Effector memory CD4-positive, alpha-beta T cell (primary cell): ENCODE measurements at regions not wholly inside any gene's neighbourhood (a gene's known extent, or its start where the extent isn't known, plus 50 kb on each side); places are given as distances from the start of the nearest gene placed in this dataset.

Source experiments
- DNase-seq, 3 donors: peaks; one replicate each; pipeline ENCODE4 v3.0.0-alpha.2; 2020
- H3K27ac ChIP-seq: 2 replicates; pipeline ENCODE4 v1.7.0; 2013; ENCODE audit warnings: mild to moderate bottlenecking, low read length, moderate library complexity; ENCODE audit not compliant: insufficient read depth, poor library complexity, severe bottlenecking
- H3K27me3 ChIP-seq: replicated peaks from 2 replicates; pipeline ENCODE4 v1.7.0; 2013; ENCODE audit warnings: mild to moderate bottlenecking, low read length; ENCODE audit not compliant: insufficient read depth, control insufficient read depth, poor library complexity, severe bottlenecking
- H3K36me3 ChIP-seq: 2 replicates; pipeline ENCODE4 v1.7.0; 2013; ENCODE audit warnings: mild to moderate bottlenecking, low read length, moderate library complexity; ENCODE audit not compliant: control insufficient read depth, insufficient read depth
- H3K4me1 ChIP-seq: 2 replicates; pipeline ENCODE4 v1.7.0; 2013; ENCODE audit warnings: low read length, mild to moderate bottlenecking; ENCODE audit not compliant: control insufficient read depth, insufficient read depth, poor library complexity, severe bottlenecking
- H3K4me3 ChIP-seq: 2 replicates; pipeline ENCODE4 v1.7.0; 2013; ENCODE audit warnings: low read length, low read depth, mild to moderate bottlenecking; ENCODE audit not compliant: insufficient read depth, poor library complexity, severe bottlenecking
- H3K9me3 ChIP-seq: 2 replicates; pipeline ENCODE4 v1.7.0; 2013; ENCODE audit warnings: mild to moderate bottlenecking, low read length, moderate library complexity; ENCODE audit not compliant: control insufficient read depth

DNA sequence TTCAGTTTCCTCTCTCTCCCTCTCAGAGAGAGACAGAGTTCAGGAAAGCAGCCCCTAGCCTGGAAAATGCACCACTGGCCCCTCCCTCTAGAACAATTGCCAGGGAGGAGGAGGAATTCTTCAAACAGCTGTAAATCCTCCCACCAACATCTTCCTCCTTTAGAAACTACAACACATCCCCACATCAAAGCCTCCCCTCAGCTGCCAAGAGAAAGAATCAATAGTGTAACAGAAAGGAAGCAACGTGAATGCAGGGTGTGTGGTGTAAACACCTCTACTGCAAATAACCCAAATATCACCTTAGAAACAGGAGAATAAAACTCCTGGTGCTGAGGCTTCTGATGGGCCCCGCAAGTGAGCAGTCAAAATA, 249.9 kb upstream of the GATB start:
- Histone ChIP-seq H3K27ac (peak overlapping the region; percentile 22), H3K27me3 (no peaks in the 10 kb centered on the region), H3K4me3 (no peak overlapping the region), H3K36me3 (no peaks in the 10 kb centered on the region), H3K4me1 (peaks cover 28% of the 10 kb centered on the region), H3K9me3 (no peaks in the 10 kb centered on the region)
- DNase-seq = peak in 1 of 3 donors; percentile 3

DNA sequence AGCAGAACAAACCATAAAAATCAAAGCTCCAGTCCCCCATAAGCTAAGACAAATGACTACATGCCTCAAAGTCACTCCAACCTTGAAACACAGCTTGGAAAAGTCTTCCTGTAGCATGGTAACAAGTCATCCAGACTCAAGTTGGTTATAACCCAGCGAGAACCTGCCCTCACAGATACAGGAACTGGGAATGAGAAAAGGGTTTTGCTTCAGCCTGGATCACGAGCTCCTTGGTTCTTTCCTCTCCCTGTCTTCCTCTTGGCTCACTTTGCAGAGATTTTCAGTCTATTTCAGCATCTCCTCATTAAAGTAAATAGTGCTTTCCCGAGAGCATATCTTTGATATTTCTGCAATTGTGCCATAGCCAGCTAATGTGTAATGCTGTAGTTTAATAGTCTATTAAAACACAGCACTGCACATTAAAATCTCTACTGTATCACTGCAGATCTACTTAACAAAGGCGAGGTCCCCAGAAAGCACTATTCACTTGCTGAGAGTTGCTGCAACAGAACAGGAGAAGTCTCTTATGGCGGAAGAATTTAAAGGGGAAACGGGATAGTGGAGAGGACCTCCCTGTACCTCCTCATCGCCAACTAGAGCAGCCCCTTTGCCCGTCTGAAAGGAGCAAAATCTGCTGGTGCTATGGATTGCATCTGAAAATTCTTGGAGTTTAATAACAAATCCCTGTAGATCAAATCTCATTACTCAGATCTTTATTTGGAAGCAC, 249.3 kb upstream of the GATB start:
- H3K27ac ChIP-seq = peak overlapping the region; percentile 22
- H3K27me3 ChIP-seq = no peaks in the 10 kb centered on the region
- DNase-seq = no peak
- no peaks in the 10 kb centered on the region for H3K9me3 ChIP-seq
- H3K36me3 ChIP-seq = no peaks in the 10 kb centered on the region
- H3K4me1 ChIP-seq = peaks cover 28% of the 10 kb centered on the region
- no peak overlapping the region for H3K4me3 ChIP-seq

DNA sequence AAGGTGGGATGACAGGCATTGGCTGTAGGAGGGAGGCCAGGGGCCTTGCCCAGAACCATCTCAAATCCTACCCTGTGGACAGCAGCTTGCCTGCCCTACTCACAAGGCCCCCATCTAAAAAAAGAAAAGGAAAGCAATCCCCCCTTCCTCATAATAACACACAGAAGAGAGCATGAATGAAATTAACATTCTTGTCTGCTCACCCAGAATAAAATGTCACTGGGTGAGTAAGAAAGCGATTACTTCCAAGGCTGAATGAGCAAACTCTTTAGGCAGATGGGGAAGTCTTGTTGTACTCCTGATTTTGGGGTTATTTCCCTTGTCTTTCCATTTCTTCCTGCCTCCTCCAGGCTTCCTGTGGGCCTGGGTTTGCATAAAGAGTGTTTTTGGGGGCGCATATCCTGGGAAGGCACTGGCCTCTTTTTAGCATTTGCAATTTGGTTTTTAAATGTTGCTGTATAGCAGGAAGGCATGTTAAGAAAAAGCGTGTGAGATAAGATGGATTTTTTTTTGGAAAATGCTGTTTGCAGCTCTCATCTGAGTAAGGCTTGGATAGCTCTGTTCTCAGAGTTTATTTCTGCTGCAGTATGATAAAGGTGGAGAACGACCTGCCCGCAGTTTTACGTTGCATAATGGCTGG, 248.3 kb upstream of the GATB start:
- no peak for DNase-seq

DNA sequence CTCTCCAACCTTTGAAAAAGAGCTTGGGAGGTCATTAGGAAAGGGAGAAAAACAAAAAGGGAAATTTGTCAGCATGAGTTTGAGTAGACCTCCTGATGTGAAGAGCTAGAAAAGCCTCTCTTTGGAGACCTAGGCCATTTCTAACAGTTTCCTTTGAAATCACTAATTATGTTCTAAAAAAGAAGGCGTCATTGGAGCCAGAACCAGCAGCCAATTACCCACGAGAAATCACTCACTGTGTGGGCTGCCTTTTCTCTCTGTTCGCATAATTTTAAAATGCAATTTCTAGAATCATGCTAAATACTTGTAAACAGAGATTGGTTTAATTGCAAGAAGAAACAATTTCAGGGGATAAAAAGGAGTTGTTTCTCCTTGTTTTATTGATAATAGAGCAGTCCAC, 246.3 kb upstream of the GATB start:
- peaks cover 19% of the 10 kb centered on the region for H3K4me1 ChIP-seq
- no peaks in the 10 kb centered on the region for H3K9me3 ChIP-seq
- no peaks in the 10 kb centered on the region for H3K27me3 ChIP-seq
- no peak overlapping the region for H3K27ac ChIP-seq
- no peaks in the 10 kb centered on the region for H3K36me3 ChIP-seq
- H3K4me3 ChIP-seq = no peak overlapping the region
- DNase-seq = no peak

More for the DNA sequence above, 248.3 kb upstream of the GATB start:
- Histone ChIP-seq H3K27me3 (no peaks in the 10 kb centered on the region), H3K36me3 (no peaks in the 10 kb centered on the region), H3K9me3 (no peaks in the 10 kb centered on the region), H3K4me3 (no peak overlapping the region), H3K4me1 (peaks cover 23% of the 10 kb centered on the region), H3K27ac (no peak overlapping the region)

DNA sequence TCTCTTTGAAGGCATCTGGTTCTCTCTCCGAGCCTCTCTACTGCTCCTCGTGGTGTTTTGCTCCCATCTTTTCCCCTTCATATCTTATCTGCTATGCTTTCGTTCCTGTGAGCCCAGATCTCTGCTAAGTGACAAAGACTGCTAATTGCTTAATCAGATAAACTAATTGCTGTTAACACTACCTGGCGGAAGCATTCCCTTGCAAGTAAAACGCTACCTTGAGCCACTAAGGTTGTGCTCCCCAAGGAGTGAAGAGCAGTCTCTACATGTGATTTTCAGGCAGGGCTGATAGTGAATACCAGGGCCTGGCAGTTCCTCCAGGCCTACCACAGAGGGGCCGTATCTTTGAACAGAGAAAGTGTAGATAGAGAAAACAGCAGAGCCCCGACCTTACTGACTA, 244.0 kb upstream of the GATB start:
- Histone ChIP-seq H3K27ac (no peak overlapping the region), H3K27me3 (no peaks in the 10 kb centered on the region), H3K9me3 (no peaks in the 10 kb centered on the region), H3K4me3 (no peak overlapping the region), H3K36me3 (no peaks in the 10 kb centered on the region), H3K4me1 (no peaks in the 10 kb centered on the region)
- DNase-seq = no peak

DNA sequence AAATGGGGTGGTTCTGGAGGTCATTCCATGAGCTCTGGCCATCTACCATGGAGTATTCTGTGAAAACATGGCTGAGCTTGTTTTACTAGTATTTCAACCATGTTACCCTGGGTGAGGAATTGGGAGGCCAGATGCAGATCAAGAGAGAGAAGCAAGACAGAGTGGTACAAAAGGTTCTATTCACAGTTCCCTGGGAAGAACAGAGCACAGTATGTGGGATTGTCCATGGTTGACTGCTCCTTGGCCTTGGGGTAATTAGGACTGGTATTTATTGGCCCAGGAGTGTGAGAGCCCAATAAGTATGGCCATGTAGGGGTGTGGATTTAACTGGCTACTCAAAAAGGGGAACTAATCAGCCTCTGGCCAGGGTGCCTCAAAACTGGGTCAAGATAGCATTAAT, 239.7 kb upstream of the GATB start:
- H3K27ac ChIP-seq = no peak overlapping the region
- DNase-seq = no peak
- H3K4me1 ChIP-seq = no peaks in the 10 kb centered on the region
- H3K4me3 ChIP-seq = no peak overlapping the region
- no peaks in the 10 kb centered on the region for H3K9me3 ChIP-seq
- no peaks in the 10 kb centered on the region for H3K27me3 ChIP-seq
- no peaks in the 10 kb centered on the region for H3K36me3 ChIP-seq

DNA sequence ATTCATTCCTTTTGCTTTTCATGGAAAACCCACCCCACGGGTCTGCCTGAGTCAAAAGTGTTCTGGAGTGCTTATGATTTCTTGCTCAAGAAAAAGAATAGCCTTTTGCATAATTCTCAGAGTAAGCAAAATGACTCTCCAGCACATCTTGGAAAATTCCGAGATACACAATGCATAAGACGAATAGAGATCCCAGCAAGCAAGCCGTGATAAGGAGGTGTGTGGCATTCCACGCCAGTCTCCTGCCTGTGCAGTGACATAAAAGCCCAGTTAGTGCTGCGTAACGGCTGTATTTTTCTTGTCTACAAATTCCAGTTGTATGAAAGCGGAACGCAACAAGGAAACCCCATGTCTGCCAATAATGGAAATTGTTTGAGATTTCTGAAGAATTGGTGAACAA, 237.9 kb upstream of the GATB start:
- Histone ChIP-seq H3K9me3 (no peaks in the 10 kb centered on the region), H3K4me3 (no peak overlapping the region), H3K27me3 (no peaks in the 10 kb centered on the region), H3K36me3 (no peaks in the 10 kb centered on the region), H3K4me1 (peaks cover 5% of the 10 kb centered on the region), H3K27ac (no peak overlapping the region)
- DNase-seq = no peak

DNA sequence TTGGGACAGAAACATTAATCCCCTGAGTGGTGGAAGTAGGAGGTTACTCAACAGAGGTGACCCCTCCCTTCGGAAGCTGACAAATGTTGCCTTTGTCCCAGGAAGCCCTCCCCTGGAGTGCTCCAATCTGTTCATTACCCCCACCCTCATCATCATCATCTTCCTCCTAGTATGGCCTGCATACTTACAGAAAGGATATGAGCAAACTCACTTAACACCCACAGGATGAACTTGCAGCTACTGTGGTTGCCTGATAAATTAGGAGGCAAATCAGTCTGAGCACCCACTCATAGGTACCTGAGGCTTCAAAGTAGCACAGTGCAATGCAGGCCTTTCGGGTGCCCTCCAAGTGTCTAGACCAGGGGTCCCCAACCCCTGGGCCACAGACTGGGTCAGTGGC, 236.7 kb upstream of the GATB start:
- Histone ChIP-seq H3K27me3 (no peaks in the 10 kb centered on the region), H3K9me3 (no peaks in the 10 kb centered on the region)

DNA sequence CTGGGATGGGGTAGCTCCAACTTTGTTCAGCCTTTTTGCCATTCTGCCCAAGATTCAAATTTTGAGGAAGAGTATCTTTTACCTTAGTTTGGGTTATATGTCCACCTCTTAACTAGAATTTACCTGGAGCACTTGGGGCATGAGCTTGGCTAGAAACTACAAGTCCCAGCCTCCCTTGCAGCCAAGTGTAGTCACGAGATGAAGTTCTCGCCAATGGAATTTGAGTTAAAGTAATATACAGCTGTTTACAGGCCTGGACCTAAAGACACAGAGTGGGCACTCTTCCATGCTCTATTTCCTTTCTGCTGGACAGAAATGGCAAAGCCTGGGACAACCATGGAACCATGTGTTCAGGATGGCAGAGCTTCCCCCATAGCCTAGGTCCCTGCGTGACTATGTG, 233.6 kb upstream of the GATB start:
- DNase-seq = no peak
- Histone ChIP-seq H3K27me3 (no peaks in the 10 kb centered on the region), H3K36me3 (no peaks in the 10 kb centered on the region), H3K27ac (no peak overlapping the region), H3K4me1 (peaks cover 39% of the 10 kb centered on the region), H3K4me3 (no peak overlapping the region), H3K9me3 (no peaks in the 10 kb centered on the region)

More for the DNA sequence above, 236.7 kb upstream of the GATB start:
- Histone ChIP-seq H3K36me3 (no peaks in the 10 kb centered on the region), H3K27ac (no peak overlapping the region), H3K4me1 (peaks cover 14% of the 10 kb centered on the region), H3K4me3 (no peak overlapping the region)
- no peak for DNase-seq

DNA sequence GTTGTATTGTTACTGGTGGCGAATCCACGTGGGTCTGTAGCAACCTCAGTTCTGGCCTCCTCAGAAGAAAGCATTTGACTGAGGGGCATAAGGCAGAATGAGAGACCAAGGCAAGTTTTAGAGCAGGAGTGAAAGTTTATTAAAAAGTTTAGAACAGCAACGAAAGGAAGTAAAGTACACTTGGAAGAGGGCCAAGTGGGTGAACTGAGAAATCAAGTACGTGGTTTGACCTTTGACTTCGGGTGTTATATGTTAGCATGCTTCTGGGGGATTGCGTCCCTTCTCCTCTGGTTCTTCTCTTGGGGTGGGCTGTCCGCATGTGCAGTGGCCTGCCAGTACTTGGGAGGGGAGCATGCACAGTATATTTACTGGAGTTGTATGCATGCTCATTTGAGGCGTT, 232.7 kb upstream of the GATB start:
- Histone ChIP-seq H3K9me3 (no peaks in the 10 kb centered on the region), H3K27me3 (no peaks in the 10 kb centered on the region), H3K4me3 (no peak overlapping the region), H3K4me1 (peaks cover 39% of the 10 kb centered on the region), H3K27ac (no peak overlapping the region), H3K36me3 (no peaks in the 10 kb centered on the region)
- DNase-seq = no peak
